Activated B cell treated with CpG ODN at 0.5 μM for 24 hours (primary cell): ENCODE measurements at regions not wholly inside any gene's neighbourhood (a gene's known extent, or its start where the extent isn't known, plus 50 kb on each side); places are given as distances from the start of the nearest gene placed in this dataset.

Experiments
- ATAC-seq: fragments of 200-7000 bp; cut with Tn5 transposase; one replicate; pipeline ENCODE4 v1.10.0; 2021; ENCODE audit warnings: low read depth, mild to moderate bottlenecking, moderate library complexity
- CTCF ChIA-PET: fragments of 350-600 bp; sonication (Branson Sonifier 250); formaldehyde crosslinking; loops from one replicate; lab custom pipeline; 2021; ENCODE audit warnings: antibody characterized with exemption; lab: Charles Lee
- POLR2A ChIA-PET: fragments of 350-600 bp; sonication (Branson Sonifier 250); formaldehyde crosslinking; loops from one replicate; lab custom pipeline; 2021; ENCODE audit warnings: antibody characterized with exemption; lab: Charles Lee
- DNase-seq: peaks from one replicate; pipeline ENCODE4 v3.0.0; 2022
- H3K27ac Mint-ChIP-seq: one replicate; pipeline ENCODE4 v1.8.0; 2020; ENCODE audit warnings: mixed read lengths
- H3K27me3 Mint-ChIP-seq: one replicate; pipeline ENCODE4 v1.8.0; 2021; ENCODE audit warnings: mixed read lengths
- H3K36me3 Mint-ChIP-seq: one replicate; pipeline ENCODE4 v1.8.0; 2021; ENCODE audit warnings: low read depth, mixed read lengths
- H3K4me1 Mint-ChIP-seq: one replicate; pipeline ENCODE4 v1.8.0; 2021; ENCODE audit warnings: mixed read lengths
- H3K4me3 Mint-ChIP-seq: one replicate; pipeline ENCODE4 v1.8.0; 2020; ENCODE audit warnings: mild to moderate bottlenecking, mixed read lengths
- H3K9me3 Mint-ChIP-seq: one replicate; pipeline ENCODE4 v1.8.0; 2020; ENCODE audit warnings: mixed read lengths
- CTCF ChIP-seq: fragments of 200-600 bp; IDR thresholded peaks from one replicate; pipeline ENCODE4 v1.8.0; 2022; ENCODE audit warnings: antibody characterized with exemption, mild to moderate bottlenecking
- intact Hi-C: fragments of 100-400 bp; cut with micrococcal nuclease; formaldehyde crosslinking; loops from one replicate; pipeline ENCODE4 v1.15.1; 2024

GRCh38 chr10:6751363-6751762 is 171.3 kb upstream of the PRKCQ start:
- no peak overlapping the region for H3K27ac Mint-ChIP-seq
- no peaks in the 10 kb centered on the region for H3K4me1 Mint-ChIP-seq
- peaks cover 9% of the 10 kb centered on the region for H3K9me3 Mint-ChIP-seq
- H3K4me3 Mint-ChIP-seq, result no peak overlapping the region
- ATAC-seq, result no peak
- intact Hi-C loops, result no loop called here
- peaks cover 4% of the 10 kb centered on the region for H3K27me3 Mint-ChIP-seq
- no peak for DNase-seq
- no peak for TF ChIP-seq CTCF
- H3K36me3 Mint-ChIP-seq, result no peaks in the 10 kb centered on the region
- POLR2A ChIA-PET, result no interaction called here
- CTCF ChIA-PET, result no interaction called here

GRCh38 chr10:6748981-6749635 is 169.0 kb upstream of the PRKCQ start:
- no peak for DNase-seq
- H3K4me3 Mint-ChIP-seq, result no peak overlapping the region

GRCh38 chr10:6748029-6748428 is 168.0 kb upstream of the PRKCQ start:
- DNase-seq, result no peak
- Mint-ChIP-seq H3K36me3 (no peaks in the 10 kb centered on the region), H3K27me3 (no peaks in the 10 kb centered on the region), H3K9me3 (peaks cover 9% of the 10 kb centered on the region), H3K27ac (no peak overlapping the region), H3K4me3 (no peak overlapping the region), H3K4me1 (no peaks in the 10 kb centered on the region)
- ATAC-seq, result no peak
- TF ChIP-seq CTCF, result no peak
- ChIA-PET CTCF (no interaction called here), POLR2A (no interaction called here)
- intact Hi-C loops, result no loop called here

More at GRCh38 chr10:6748981-6749635, 169.0 kb upstream of the PRKCQ start:
- ATAC-seq, result no peak
- Mint-ChIP-seq H3K27me3 (peaks cover 2% of the 10 kb centered on the region), H3K36me3 (no peaks in the 10 kb centered on the region), H3K9me3 (peaks cover 9% of the 10 kb centered on the region), H3K27ac (no peak overlapping the region), H3K4me1 (no peaks in the 10 kb centered on the region)
- intact Hi-C loops, result no loop called here
- CTCF ChIA-PET, result no interaction called here
- TF ChIP-seq CTCF, result no peak
- POLR2A ChIA-PET, result no interaction called here

GRCh38 chr10:6746782-6747181 is 166.7 kb upstream of the PRKCQ start:
- TF ChIP-seq CTCF, result no peak
- intact Hi-C loops, result no loop called here
- ChIA-PET CTCF (no interaction called here), POLR2A (no interaction called here)
- no peak for DNase-seq
- H3K4me3 Mint-ChIP-seq, result no peak overlapping the region
- H3K36me3 Mint-ChIP-seq, result no peaks in the 10 kb centered on the region
- peaks cover 2% of the 10 kb centered on the region for H3K27me3 Mint-ChIP-seq
- H3K9me3 Mint-ChIP-seq, result peaks cover 9% of the 10 kb centered on the region
- no peak for ATAC-seq
- no peak overlapping the region for H3K27ac Mint-ChIP-seq
- no peaks in the 10 kb centered on the region for H3K4me1 Mint-ChIP-seq

GRCh38 chr10:6743291-6743849 is 163.3 kb upstream of the PRKCQ start:
- TF ChIP-seq CTCF, result no peak
- no peak for ATAC-seq
- Mint-ChIP-seq H3K4me1 (no peaks in the 10 kb centered on the region), H3K9me3 (no peaks in the 10 kb centered on the region), H3K4me3 (no peak overlapping the region), H3K27me3 (peaks cover 6% of the 10 kb centered on the region), H3K27ac (no peak overlapping the region), H3K36me3 (no peaks in the 10 kb centered on the region)
- POLR2A ChIA-PET, result no interaction called here
- CTCF ChIA-PET, result no interaction called here
- DNase-seq, result no peak
- intact Hi-C loops, result no loop called here
